ENCODE measurements at regions not wholly inside any gene's neighbourhood (a gene's known extent, or its start where the extent isn't known, plus 50 kb on each side); places are given as distances from the start of the nearest gene placed in this dataset.

DNA sequence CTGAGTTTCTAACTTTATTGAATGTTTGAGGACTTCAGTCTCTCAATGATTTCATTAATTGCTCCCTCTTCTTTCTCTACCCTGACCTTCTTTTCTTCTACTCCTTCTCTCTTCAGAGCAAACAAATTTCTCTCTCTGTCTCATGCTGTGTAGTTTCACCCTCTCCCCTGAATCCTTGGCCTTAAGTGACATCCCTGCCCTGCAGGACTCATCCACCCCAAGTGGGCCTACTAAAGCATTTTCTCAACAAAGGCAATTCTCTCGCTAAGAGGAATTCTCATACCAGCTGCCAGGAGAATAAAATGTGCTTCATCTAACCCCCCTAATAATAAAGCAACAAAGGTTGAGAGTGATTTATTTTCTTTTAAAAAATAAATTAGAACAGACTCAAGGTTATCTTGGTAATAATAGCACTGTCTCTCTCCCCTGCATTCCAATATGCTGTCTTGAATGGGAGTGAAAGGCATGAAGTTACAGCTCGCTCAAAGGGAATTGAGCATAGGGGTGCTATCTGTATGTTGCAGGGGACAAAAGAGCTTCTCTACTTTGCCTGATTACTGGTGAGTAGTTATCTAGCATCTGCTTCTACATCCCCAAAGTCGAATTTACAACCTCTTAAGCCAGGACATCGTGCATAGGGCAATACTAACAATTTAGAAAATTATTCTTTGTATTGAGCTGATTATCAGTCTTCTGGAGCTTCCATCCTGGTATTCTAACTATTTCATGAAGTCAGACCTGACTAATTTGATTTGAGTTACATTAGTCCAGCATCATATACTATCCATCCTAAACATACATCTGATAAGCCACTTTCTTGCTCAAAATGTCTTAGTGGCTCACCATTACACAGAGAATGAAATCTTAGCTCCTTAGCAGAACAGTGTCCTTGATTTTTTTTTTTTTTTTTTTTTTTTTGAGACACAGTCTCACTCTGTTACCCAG, 76.9 kb upstream of the DNAJC19 start:
- no peaks in the 10 kb centered on the region for H3K9me3 ChIP-seq (ENCODE audit: low read depth, low read length, poor library complexity, severe bottlenecking)
- no TSS peak for BruUV-seq (replicated peaks)
- no peaks in the 10 kb centered on the region for H3K27me3 ChIP-seq (replicated peaks; ENCODE audit: insufficient read depth, low read depth, low read length, poor library complexity)
- H3K36me3 ChIP-seq (ENCODE audit: insufficient read depth, low read length, poor library complexity, severe bottlenecking): no peaks in the 10 kb centered on the region
- DNase-seq (ENCODE audit: low spot score): no peak
- ChIA-PET CTCF (interaction anchor here (0.8 kb wide), 1 partner anchor 27 kb away, joined by 13 read pairs; no protein-coding TSS in a partner anchor), POLR2A (ENCODE audit: low non-redundant PET) (no interaction called here)
- intact Hi-C loops (cut with micrococcal nuclease; ENCODE audit: unreplicated experiment): no loop called here
- H3K27ac ChIP-seq (ENCODE audit: low read depth, low read length, poor library complexity, severe bottlenecking): no peak overlapping the region
- no peak for TF ChIP-seq EZH2 (IDR thresholded peaks at IDR 0.05; ENCODE audit: borderline replicate concordance, low read depth, low read length, poor library complexity, severe bottlenecking)
- TF ChIP-seq, protein P1, sequence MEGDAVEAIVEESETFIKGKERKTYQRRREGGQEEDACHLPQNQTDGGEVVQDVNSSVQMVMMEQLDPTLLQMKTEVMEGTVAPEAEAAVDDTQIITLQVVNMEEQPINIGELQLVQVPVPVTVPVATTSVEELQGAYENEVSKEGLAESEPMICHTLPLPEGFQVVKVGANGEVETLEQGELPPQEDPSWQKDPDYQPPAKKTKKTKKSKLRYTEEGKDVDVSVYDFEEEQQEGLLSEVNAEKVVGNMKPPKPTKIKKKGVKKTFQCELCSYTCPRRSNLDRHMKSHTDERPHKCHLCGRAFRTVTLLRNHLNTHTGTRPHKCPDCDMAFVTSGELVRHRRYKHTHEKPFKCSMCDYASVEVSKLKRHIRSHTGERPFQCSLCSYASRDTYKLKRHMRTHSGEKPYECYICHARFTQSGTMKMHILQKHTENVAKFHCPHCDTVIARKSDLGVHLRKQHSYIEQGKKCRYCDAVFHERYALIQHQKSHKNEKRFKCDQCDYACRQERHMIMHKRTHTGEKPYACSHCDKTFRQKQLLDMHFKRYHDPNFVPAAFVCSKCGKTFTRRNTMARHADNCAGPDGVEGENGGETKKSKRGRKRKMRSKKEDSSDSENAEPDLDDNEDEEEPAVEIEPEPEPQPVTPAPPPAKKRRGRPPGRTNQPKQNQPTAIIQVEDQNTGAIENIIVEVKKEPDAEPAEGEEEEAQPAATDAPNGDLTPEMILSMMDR (conservative IDR thresholded peaks at IDR 0.05; ENCODE audit: low read depth, low read length): no peak
- H3K4me1 ChIP-seq (ENCODE audit: insufficient read depth, low read length, poor library complexity, severe bottlenecking): no peaks in the 10 kb centered on the region
- no peak overlapping the region for H3K4me3 ChIP-seq (ENCODE audit: low read depth, low read length, poor library complexity, severe bottlenecking)

DNA sequence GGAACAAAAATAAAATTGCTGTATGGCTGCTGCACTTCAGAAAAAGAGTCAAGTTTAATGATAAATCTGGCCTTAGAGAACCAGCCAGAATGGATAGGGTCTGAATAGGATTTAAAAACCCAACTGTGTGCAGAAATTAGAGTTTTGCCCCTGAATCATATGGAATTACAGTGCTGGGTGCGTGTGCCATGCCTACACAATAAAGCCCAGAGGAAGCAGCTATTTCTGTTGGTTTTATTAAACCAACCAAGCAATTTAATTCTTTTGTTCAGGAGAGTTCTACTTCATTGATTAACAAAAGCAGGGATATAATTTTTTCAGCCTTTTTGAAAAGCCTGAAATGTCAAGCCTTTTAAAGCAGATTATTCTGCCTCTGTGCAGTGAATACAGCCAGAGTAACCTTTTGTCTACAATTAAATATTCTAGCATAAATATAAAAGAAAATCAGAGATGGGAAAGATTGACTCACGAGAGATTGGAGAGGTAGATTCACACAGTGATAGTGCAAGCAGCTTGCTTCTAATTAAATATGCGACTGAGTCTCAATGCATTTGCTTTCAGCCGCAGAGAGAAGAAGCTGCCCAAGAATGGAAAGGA, 66.7 kb upstream of the DNAJC19 start:
- POLR2A ChIA-PET (ENCODE audit: low non-redundant PET): no interaction called here
- peak; percentile 55 for DNase-seq (ENCODE audit: low spot score)
- BruUV-seq (replicated peaks): no TSS peak

DNA sequence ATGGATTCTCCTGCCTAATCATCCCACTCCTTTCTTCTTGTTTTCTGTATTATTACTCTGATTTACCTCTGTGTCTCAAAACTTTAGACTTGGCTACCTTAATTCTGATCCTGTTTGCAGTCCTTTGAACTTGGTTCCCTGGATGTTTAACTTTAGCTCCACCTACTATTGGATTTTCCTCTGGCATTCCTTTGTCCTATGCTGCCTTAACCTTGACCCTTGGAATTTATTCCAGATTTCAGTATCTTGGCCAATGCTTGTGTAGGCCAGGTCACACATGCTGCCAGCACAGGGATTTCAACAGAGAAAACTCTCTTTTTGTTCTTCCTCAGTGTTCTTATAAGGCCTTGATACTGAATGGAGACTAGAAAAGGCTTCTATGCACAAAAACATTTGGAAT, 65.0 kb upstream of the DNAJC19 start:
- Histone ChIP-seq H3K4me1 (ENCODE audit: insufficient read depth, low read length, poor library complexity, severe bottlenecking) (no peaks in the 10 kb centered on the region), H3K36me3 (ENCODE audit: insufficient read depth, low read length, poor library complexity, severe bottlenecking) (no peaks in the 10 kb centered on the region), H3K4me3 (ENCODE audit: low read depth, low read length, poor library complexity, severe bottlenecking) (no peak overlapping the region), H3K27ac (ENCODE audit: low read depth, low read length, poor library complexity, severe bottlenecking) (no peak overlapping the region), H3K9me3 (ENCODE audit: low read depth, low read length, poor library complexity, severe bottlenecking) (no peaks in the 10 kb centered on the region), H3K27me3 (replicated peaks; ENCODE audit: insufficient read depth, low read depth, low read length, poor library complexity) (peaks cover 53% of the 10 kb centered on the region)
- POLR2A ChIA-PET (ENCODE audit: low non-redundant PET): no interaction called here
- CTCF ChIA-PET: no interaction called here
- no TSS peak for BruUV-seq (replicated peaks)
- TF ChIP-seq, protein P1 (conservative IDR thresholded peaks at IDR 0.05; ENCODE audit: low read depth, low read length): no peak
- no peak for TF ChIP-seq EZH2 (IDR thresholded peaks at IDR 0.05; ENCODE audit: borderline replicate concordance, low read depth, low read length, poor library complexity, severe bottlenecking)
- intact Hi-C loops (cut with micrococcal nuclease; ENCODE audit: unreplicated experiment): no loop called here
- no peak for DNase-seq (ENCODE audit: low spot score)

More for the DNA sequence above, 66.7 kb upstream of the DNAJC19 start:
- H3K9me3 ChIP-seq (ENCODE audit: low read depth, low read length, poor library complexity, severe bottlenecking): no peaks in the 10 kb centered on the region
- H3K27ac ChIP-seq (ENCODE audit: low read depth, low read length, poor library complexity, severe bottlenecking): no peak overlapping the region
- H3K27me3 ChIP-seq (replicated peaks; ENCODE audit: insufficient read depth, low read depth, low read length, poor library complexity): peaks cover 42% of the 10 kb centered on the region
- TF ChIP-seq EZH2 (IDR thresholded peaks at IDR 0.05; ENCODE audit: borderline replicate concordance, low read depth, low read length, poor library complexity, severe bottlenecking): no peak
- TF ChIP-seq, protein P1 (conservative IDR thresholded peaks at IDR 0.05; ENCODE audit: low read depth, low read length): no peak
- H3K36me3 ChIP-seq (ENCODE audit: insufficient read depth, low read length, poor library complexity, severe bottlenecking): no peaks in the 10 kb centered on the region
- intact Hi-C loops (cut with micrococcal nuclease; ENCODE audit: unreplicated experiment): no loop called here
- CTCF ChIA-PET: no interaction called here
- no peak overlapping the region for H3K4me3 ChIP-seq (ENCODE audit: low read depth, low read length, poor library complexity, severe bottlenecking)
- no peaks in the 10 kb centered on the region for H3K4me1 ChIP-seq (ENCODE audit: insufficient read depth, low read length, poor library complexity, severe bottlenecking)

All from A673 (cell line).